ENCODE measurements at regions not wholly inside any gene's neighbourhood (a gene's known extent, or its start where the extent isn't known, plus 50 kb on each side); places are given as distances from the start of the nearest gene placed in this dataset.
A peak's percentile ranks its signal among the peaks of the same experiment; 100 is the strongest.

DNA sequence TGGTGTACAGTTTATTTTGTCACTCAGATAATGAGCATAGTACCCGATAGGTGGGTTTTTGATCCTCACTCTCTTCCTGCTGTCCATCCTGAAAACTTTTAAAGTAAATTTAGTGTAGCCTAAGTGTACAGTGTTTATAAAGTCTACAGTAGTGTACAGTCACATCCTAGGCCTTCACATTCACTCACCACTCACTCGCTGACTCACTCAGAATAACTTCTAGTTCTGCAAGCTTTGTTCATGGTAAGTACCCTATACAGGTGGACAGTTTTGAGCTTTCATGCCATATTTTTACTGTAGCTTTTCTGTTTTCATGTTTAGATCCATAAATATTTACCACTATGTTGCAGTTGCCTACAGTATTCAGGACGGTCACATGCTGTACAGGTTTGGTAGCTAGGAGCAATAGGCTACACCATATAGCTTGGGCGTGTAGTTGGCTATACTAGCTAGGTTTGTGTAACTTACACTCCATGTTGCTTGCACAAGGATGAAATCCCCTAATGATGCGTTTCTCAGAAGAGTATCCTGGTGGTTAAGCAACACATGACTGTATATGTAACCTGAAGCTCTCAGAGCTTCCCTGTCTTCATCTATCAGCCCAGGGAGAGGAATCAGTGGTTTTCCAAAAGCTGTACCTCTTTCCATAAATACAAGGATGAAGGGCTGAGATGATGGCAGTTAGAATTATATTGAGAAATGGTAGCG, 87.6 kb upstream of the SLC25A26 start:
- peak; percentile 51 to 65 for DNase-seq (ENCODE audit: low read depth in 2 of 2)

DNA sequence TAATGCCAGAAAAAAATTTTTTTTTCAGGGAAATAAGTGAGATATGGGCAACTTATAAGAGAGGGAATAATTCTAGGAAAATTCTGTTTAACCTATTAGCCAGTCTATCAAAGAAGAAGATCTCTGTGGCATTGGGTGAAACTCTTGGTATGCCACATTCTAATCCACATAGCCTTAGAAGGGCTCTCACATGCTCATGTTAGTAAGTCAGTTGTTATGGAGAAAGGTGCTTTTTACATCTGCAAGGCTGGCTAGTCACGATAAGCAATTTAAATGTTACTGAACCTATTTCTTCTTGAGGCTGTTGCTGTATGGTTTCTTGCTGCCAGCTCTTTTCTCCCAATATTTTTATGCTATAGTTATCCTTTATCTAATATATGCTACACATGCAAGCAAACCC, 89.9 kb upstream of the MAGI1 start:
- no peak for DNase-seq (ENCODE audit: low read depth in 2 of 2)

DNA sequence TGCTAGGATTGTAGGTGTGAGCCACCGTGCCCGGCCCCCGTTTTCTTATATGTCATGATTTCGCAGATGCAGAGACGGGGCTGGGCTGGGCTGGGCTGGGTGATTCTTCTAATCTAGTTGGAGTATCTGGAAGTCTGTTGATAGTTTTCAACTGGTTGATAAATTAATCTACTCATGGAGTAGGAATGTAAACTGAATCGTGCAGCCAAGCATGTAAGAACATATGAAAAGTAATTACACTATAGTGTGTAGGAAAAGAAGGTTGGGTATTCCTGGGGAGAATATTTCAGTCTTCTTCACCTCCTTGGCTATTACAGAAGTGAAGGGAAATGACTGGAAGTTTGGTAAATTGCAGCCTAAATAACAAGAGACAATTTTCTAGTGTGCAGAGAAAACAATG, 82.6 kb upstream of the MAGI1 start:
- DNase-seq (ENCODE audit: low read depth in 2 of 2): no peak

DNA sequence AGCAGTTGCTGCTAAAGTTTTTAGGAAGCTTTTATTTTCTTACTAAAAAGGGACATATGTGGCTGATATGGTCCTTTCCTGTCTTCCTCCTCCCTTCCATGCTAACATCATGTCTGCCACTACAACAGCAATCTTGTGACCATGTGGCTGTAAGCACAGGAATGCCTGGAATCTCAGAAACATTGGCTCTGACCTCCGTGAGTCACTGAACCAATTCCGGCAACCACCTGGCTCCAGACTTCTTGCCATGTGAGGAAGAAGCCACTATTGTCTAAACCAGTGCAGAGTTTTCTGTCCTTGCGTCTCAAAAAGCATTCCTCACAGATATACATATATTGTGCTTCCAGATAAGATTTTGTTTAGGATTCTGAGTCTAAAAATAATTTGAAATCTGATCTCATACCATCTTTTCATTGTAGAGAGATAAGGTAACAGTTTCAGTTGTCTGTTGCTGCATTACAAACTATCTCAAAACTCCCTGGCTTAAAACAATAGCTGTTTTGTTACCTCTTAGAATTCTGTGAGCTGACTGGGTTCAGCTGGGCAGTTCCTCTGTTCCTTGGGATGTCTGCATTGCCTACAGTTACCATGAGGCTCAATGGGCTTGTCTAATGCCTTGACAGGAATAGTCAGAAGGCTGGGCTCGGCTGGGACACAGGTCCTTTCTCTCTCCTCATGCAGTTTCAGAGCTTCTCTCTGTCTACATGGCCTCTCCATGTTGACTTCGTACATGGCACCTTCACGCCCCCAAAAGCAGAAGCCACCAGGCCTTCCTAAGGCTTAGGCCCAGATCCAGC, 77.3 kb upstream of the MAGI1 start:
- peak; percentile 91 to 95 for DNase-seq (ENCODE audit: low read depth in 2 of 2)

DNA sequence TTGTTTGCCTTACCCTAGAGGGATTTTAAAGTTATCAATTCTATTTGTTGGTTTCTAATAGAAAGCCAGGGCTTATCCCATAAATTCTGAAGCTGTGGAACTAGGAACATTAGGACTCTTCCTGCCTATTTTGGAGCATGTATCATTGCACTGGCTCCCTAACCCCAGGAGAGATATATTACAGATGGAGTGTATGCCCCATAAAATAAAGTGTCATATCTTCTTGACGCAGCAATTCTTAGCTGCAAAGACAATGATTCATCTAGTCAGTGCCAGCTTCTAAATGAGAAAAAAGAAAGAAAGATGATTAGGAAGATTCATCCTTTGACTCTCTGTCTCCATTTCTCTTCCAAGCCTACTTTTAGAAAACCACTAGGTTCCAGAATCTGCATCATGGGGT, 74.8 kb upstream of the MAGI1 start:
- DNase-seq (ENCODE audit: low read depth in 2 of 2): no peak

DNA sequence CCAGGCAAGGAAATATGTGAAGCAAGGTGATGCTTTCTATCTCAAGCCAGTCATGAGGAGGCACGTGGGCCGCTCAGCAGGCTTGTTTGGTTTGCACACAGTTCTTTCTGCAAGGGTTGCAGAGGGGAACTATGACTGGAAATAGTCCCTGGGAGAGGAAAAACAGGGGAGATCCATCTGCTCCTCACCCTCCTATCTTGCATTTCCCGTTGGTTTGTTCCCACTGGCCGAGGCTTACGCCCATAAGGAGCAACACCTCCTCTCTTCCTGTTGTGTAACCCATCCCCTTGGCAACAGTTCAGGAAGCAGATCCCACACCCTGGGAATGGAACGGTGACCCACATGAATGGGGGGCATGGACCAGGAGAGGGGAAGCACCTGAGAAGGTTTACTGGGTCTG, 72.1 kb upstream of the MAGI1 start:
- peak; percentile 90 to 99 for DNase-seq (ENCODE audit: low read depth in 2 of 2)

DNA sequence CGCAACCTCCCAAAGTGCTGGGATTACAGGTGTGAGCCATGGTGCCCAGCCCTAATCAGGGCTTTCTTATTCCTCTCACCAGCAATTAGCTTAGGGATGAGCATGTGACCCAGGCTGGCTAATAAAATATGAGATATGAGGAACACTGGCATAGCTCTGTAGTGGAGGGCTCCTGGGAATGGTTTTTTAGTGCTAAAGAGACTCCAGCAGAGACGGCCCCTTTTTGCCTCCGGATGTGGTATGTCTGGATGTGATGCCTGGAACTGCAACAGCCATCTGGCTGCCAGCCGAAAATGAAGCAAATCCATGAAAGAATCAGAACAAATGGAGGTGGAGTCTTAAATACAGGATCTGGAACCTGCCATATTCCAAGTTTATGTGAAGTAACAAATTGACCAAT, 69.1 kb upstream of the MAGI1 start:
- peak; percentile 48 to 90 for DNase-seq (ENCODE audit: low read depth in 2 of 2)

DNA sequence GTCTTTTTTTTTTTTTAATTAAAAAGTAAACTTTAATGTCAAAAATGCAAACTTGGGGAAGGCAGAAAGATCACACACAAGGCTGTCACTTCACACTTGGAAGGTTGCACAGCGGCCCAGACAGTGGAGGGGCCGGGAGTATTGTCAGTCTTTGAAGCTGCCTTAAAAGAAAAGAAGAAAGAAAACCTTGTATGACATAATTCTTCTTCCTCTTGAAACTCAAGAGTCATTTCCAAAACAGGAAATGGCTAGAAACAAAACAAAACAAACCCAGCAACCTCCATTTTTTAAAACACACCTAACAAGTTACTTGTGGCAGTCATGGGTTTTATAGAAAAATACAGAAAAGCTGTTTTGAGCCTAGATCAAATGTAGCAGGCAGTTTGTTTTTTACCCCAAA, 68.1 kb upstream of the MAGI1 start:
- DNase-seq (ENCODE audit: low read depth in 2 of 2): peak; percentile 16 to 56

DNA sequence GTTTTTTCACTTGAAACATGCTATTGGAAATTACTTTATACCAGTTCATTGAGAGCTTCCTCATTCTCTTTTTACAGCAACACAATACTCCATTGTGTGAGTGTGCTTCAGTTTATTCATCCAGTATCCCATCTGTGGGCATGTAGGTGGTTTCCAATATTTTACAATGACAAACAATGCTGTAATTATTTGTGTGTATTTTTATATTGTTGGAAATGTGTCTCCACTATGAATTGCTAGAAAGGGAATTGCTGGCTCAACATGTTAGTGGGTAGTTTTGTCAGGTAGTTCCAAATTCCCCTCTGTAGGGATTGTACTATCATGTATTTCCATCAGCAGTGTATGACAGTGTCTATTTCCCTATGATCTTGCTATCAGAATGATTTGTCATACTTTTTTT, 65.8 kb upstream of the MAGI1 start:
- DNase-seq (ENCODE audit: low read depth in 2 of 2): peak in 1 of 2 donors; percentile 44

DNA sequence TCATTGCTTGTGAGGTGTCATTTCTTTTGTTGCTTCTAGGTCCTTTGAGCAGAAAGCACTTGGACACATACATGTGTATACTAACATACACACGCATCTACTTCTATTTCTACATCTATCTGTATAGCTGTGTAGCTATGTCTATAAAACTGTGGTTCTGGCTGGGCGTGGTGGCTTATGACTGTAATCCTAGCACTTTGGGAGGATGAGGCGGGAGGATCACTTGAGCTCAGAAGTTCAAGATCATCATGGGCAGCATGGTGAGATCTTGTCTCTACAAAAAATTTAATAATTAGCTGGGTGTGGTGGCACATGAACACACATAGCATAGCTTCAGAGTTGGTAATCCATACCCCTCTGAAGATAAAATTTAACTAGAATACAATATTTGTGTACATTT, 65.0 kb upstream of the MAGI1 start:
- DNase-seq (ENCODE audit: low read depth in 2 of 2): no peak

DNA sequence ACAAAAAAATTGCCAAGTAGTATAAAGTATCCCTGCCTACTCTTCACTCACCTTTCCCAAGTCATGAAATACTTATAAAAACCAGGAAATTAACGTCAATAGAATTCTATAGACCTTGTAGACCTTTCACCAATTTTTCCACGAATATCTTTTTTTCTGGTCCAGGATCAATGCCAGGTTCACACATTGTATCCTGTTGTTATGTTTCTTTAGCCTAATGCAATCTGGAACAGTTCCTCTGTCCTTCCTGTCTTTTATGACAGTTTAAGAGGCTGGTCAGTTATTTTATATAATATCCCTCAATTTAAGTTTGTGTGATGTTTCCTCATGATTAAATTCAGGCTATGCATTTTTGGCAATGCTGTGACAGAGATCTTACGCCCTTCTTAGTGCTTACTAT, 63.2 kb upstream of the MAGI1 start:
- DNase-seq (ENCODE audit: low read depth in 2 of 2): peak; percentile 44 to 95

DNA sequence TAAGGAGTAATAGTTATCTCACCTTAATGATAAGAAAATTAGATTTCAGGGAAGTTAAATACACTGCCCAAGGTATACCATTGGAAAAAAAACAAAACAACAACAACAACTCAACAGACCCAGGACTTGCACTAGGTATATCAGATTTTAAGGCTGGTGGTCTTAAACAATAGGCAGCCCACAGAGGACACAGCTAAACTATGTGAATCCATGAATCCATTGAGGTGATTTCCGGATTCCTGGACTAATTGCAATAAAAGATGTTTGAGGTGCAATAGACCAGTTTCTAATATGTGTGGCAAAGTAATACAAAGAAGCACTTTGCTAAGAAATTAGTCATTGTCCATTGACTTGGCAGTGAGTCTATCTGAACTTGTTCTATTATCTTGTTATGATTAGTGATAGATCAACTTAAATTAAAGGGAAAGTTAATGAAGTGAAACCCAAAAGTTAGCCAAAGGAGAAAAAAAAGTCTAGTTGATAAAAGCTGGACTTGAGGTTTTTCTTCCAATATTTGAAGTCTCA, 60.9 kb upstream of the MAGI1 start:
- DNase-seq (ENCODE audit: low read depth in 2 of 2): no peak

DNA sequence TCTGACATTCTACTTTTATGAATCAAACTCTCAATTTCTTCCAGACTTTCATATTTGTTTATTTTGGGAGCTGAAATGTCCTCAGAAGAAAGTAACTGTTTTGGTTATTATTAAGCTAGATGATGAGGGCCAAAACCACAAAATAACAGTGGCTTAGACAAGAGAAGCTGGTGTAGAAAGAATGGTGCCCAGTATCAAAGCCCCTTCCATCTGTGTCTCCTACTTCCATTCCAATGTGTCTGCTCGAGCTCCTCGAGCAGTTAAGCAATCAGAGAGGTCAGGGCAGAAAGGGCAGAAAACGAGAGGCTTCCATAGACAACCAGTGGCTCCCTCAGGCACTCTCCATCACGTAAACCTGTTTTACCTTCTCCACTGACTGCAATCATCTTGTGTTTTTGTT, 59.7 kb upstream of the MAGI1 start:
- DNase-seq (ENCODE audit: low read depth in 2 of 2): no peak

DNA sequence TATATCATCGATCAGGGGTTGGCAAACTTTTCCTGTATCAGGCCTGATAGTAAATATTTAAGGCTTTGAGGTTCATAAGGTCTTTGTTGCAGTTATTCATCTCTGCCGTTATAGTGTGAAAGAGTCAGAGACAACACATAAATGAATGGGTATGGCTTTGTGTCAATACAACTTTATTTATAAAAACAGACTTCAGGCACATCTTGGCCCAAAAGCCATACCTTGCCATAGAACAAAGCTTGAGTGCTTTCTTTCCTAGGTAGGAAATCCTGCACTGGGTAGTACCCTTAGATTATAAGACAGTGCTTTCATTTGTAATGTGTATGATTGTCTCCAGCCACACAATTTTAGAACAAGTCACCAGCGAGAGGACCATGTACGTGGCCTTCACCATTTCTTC, 58.9 kb upstream of the MAGI1 start:
- no peak for DNase-seq (ENCODE audit: low read depth in 2 of 2)

DNA sequence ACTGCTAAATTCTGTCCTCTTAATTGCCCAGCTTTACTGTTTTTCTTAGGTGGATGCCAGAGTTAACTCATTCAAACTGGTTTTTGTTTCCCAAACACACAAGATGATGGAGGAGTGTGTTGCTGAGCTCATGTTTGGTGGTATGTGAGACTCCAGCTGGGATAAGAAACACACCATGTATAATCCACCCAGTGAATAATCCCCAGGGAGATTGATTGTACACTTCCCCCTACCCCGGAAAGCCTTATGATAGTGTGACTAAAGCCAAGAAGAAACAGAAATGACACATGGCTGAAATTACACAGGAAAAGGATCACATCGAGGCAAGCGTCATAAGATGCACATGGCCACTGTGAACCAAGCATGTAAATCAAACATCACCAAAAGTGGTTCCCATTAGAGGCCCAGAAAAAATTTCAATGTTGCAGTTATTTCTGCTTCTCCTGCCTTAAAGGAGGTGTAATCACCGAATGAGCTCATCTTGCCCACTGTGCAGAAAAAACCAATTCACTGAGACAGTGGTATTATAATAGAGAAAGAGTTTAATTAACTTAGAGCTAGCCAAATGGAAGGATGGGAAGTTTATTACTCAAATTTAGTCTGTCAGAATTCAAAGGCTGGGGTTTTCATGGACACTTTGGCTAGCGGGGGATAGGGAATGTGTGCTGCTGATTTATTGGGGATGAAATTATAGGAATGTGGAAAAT, 56.7 kb upstream of the MAGI1 start:
- DNase-seq (ENCODE audit: low read depth in 2 of 2): peak in 1 of 2 donors; percentile 17

DNA sequence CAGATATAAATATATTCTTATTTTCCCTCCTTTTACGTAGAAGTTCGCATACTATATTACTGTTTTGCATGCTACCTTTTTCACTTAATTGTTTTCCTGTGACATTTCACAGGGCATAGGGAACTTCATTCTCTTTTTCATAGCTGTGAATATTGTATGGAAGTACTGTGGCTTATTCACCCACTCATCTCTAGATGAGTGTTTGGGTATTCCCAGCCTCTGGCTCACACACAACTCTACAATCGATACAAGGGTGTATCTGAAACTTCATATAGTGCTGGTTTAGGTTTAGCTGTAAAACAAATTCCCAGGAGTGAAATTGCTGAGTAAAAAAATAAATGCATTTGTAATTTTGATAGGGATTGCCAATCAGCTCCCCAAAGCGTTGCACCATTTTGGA, 55.3 kb upstream of the MAGI1 start:
- DNase-seq (ENCODE audit: low read depth in 2 of 2): no peak

DNA sequence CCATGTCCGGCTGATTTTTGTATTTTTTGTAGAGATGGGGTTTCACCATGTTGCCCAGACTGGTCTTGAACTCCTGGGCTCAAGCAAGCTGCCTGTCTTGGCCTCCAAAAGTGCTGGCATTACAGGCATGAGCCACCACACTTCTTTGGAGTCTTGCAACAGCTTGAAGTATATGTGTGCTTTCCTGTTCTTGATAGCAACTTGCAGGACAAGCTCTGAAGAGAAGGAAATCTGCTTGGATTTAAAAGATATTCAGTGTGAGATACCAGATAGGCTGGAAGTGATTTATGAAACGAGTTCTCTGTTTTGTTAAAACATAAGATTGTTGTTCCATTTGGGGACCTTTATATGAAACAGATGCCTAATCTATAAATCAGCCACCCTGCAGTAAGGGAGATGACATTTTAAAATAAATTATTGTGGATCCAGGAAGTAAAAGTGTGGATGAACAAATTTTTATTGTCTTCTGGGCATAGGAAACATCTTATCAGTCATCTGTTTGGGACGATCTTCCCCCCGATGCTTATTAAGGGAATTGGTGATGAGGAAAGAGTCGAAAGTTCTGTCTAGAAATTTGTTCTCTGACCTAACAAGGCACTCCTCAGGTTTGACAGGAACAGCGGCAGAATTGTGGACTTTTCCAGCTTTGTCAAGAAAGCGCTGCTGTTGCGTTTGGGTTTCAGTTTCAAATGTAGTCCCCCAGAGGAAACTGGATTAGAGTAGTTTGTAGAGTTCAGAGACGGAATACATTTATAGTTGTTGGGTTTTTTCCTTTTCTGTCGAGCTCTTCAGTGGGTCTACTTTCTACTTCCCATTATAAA, 53.7 kb upstream of the MAGI1 start:
- no peak for DNase-seq (ENCODE audit: low read depth in 2 of 2)
